ENCODE measurements at regions not wholly inside any gene's neighbourhood (a gene's known extent, or its start where the extent isn't known, plus 50 kb on each side); places are given as distances from the start of the nearest gene placed in this dataset.

GRCh38 chr5:96572864-96573512, 89.2 kb upstream of the CAST start:
- no peak overlapping the region for H3K27ac ChIP-seq
- TF ChIP-seq, protein P1, sequence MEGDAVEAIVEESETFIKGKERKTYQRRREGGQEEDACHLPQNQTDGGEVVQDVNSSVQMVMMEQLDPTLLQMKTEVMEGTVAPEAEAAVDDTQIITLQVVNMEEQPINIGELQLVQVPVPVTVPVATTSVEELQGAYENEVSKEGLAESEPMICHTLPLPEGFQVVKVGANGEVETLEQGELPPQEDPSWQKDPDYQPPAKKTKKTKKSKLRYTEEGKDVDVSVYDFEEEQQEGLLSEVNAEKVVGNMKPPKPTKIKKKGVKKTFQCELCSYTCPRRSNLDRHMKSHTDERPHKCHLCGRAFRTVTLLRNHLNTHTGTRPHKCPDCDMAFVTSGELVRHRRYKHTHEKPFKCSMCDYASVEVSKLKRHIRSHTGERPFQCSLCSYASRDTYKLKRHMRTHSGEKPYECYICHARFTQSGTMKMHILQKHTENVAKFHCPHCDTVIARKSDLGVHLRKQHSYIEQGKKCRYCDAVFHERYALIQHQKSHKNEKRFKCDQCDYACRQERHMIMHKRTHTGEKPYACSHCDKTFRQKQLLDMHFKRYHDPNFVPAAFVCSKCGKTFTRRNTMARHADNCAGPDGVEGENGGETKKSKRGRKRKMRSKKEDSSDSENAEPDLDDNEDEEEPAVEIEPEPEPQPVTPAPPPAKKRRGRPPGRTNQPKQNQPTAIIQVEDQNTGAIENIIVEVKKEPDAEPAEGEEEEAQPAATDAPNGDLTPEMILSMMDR (IDR thresholded peaks at IDR 0.05) = no peak
- no peak for TF ChIP-seq ZFX (IDR thresholded peaks at IDR 0.05; ENCODE audit: borderline replicate concordance)

DNA sequence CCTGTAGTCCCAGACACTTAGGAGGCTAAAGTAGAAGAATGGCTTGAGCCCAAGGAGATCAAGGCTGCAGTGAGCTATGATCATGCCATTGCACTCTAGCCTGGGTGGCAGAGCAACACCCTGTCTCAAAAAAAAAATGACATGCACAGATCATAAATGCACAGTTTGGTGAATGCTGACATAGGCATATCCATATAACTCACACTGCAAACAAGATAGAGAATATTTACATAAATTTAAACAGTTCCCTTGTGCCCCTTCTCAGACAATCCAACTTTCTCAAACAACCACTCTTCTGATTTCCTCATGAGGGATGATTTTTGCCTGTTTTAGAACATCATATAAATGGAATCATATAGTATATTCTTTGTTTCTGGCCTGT, 88.7 kb upstream of the CAST start:
- H3K27ac ChIP-seq = no peak overlapping the region
- TF ChIP-seq ZFX (IDR thresholded peaks at IDR 0.05; ENCODE audit: borderline replicate concordance) = no peak
- TF ChIP-seq, protein P1 (IDR thresholded peaks at IDR 0.05) = no peak

GRCh38 chr5:96576876-96577275, 85.3 kb upstream of the CAST start:
- no peak for TF ChIP-seq ZFX (IDR thresholded peaks at IDR 0.05; ENCODE audit: borderline replicate concordance)
- TF ChIP-seq, protein P1 (IDR thresholded peaks at IDR 0.05) = no peak
- no peak overlapping the region for H3K27ac ChIP-seq

GRCh38 chr5:96577909-96578308, 84.3 kb upstream of the CAST start:
- H3K27ac ChIP-seq = no peak overlapping the region
- TF ChIP-seq, protein P1 (IDR thresholded peaks at IDR 0.05) = no peak
- no peak for TF ChIP-seq ZFX (IDR thresholded peaks at IDR 0.05; ENCODE audit: borderline replicate concordance)

- H3K27ac ChIP-seq = no peak overlapping the region
- TF ChIP-seq, protein P1 (IDR thresholded peaks at IDR 0.05) = no peak
- TF ChIP-seq ZFX (IDR thresholded peaks at IDR 0.05; ENCODE audit: borderline replicate concordance) = no peak
Measured at GRCh38 chr5:96579711-96580110, 82.5 kb upstream of the CAST start.

GRCh38 chr5:96582343-96582742, 79.8 kb upstream of the CAST start:
- no peak for TF ChIP-seq ZFX (IDR thresholded peaks at IDR 0.05; ENCODE audit: borderline replicate concordance)
- TF ChIP-seq, protein P1 (IDR thresholded peaks at IDR 0.05) = no peak
- no peak overlapping the region for H3K27ac ChIP-seq

DNA sequence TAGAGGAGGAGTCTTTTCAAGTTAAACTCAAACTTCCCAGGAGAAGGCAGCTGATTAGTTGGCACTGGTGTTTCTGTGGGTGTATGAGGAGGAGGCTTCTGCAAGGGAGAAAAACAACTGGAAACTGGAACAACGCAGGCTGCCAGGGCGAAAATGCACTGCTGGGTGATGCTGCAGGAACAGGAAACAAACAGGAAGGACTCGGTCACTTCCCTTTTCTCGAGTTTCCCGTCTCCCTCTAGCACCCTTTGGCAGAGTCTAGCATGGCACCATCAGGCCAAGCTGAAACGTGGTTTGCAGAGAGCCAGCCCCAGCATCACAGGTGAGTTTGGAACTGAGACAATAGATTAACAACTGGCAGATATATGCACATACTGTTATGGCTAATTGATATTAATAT, 77.5 kb upstream of the CAST start:
- TF ChIP-seq, protein P1 (IDR thresholded peaks at IDR 0.05) = no peak
- TF ChIP-seq ZFX (IDR thresholded peaks at IDR 0.05; ENCODE audit: borderline replicate concordance) = no peak
- H3K27ac ChIP-seq = no peak overlapping the region
